Activated T-cell treated with anti-CD3 and anti-CD28 coated beads for 48 hours (primary cell): ENCODE measurements at regions not wholly inside any gene's neighbourhood (a gene's known extent, or its start where the extent isn't known, plus 50 kb on each side); places are given as distances from the start of the nearest gene placed in this dataset.
"Not testable (repeated sequence)": the region's sequence is repeated elsewhere in the genome, so short reads cannot be mapped to it uniquely, and the experiment has no call there.

Experiments
- DNase-seq: peaks from one replicate; pipeline ENCODE4 v3.0.0-alpha.2; 2020; ENCODE audit warnings: low read depth

DNA sequence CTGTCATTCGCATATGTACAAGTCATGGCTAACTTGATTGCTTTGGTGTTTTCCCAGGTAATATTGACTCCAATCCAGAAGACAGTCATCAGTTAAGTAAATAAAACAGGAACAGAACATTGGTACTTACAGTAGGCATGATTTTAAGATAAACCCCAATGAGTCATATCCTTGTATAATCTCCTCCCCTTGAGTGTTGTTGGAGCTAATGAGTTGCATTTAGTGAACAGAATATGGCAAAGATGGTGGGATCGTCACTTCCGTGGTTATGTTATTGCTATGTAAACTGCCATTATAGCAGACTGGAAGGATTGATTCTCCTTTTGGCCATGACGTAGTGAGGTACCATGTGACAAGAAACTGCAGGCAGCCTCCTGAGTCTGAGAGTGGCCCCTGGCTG lies 102.2 kb downstream of the TMX1 start:
- DNase-seq = no peak

DNA sequence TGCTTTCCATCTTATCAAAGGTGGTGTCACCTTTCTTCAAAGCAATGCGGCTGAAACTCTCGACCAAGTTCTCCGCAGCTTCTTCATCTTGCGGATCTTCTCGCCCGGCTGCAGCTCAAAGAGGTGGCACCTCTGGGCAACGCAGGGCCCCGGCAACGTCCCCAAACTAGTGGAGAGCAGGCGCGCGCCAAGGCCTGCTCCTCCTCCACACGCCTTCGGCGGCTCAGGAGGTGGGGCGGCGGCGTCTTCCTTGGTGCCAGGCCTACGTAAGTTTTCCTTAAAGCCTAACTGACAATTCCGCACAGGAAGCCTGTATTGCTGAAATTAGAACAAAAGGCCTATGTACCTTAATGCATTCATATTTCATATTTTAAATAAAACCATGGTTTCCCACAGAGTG lies 112.0 kb downstream of the TMX1 start:
- DNase-seq = no peak

DNA sequence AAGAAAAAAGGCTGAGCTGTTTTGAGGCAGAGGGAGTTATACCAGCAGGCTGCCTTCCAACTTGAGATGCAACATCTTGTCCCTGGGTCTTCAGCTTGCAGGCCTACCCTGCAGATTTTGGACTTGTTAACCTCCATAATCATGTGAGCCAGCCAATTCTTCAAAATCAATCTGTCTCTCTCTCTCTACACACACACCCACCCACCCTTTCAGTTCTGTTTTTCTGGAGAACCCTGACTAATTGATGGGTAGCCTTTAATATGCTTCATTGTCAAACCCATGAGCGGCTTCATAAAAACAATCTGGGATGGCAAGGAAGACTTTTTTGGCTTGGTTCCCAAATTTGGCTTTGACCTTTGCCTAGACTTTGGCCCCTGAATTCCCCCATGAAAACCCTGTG lies 113.9 kb downstream of the TMX1 start:
- DNase-seq = no peak

DNA sequence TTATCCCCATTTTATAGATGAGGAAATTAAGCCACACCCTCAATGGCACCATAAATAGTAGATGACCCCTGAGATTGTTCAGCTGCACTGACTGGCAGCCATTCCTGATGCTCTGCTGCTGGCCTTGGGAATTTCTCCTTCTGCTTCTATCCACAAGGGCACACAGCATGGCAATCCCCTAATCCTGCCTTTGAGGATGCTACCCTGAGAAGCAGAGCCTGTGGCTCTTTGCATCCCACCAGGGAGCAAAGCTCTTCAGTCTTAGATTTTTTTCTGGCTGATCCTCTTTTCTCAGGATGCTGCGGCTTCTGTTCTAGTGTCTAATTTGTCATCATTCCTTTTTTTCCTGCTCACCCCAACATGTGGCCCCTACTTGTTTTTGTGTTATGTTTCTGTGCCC lies 114.8 kb downstream of the TMX1 start:
- no peak for DNase-seq

DNA sequence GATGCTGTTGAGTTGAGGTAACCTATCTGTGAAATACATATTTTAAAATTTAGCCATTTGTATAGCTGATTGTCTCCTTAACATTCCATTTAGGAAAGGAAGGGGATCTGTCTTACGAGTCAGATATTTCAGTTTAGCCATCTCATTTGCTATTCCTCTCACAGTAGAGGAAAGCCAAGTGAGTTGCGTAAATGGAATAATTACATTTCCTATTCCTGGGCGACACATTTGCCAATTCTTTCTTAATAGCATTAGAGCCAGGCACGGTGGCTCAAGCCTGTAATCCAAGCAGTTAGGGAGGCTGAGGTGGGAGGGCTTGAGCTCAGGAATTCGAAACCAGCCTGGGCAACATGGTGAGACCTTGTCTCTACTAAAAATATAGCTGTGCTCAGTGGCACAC lies 116.3 kb downstream of the TMX1 start:
- DNase-seq = no peak

DNA sequence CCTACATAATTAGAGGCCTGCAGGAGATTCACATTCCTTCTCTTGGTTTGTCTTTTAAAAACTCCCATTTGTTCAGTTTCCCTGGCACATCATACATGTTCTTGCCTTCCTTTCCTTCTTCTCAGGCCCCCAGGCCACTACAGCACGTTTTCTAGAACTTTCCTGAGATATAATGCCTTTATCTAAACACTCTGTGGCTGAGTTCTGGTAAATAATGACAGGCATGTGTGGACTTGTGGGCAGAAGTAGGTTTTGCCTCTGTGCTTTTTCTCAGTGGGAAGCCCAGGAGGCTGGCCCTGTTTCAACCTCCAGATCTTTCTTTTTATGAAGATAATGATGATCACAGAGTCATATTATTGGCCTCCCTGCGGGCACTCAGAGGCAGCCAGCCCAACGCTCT lies 117.2 kb downstream of the TMX1 start:
- no peak for DNase-seq

DNA sequence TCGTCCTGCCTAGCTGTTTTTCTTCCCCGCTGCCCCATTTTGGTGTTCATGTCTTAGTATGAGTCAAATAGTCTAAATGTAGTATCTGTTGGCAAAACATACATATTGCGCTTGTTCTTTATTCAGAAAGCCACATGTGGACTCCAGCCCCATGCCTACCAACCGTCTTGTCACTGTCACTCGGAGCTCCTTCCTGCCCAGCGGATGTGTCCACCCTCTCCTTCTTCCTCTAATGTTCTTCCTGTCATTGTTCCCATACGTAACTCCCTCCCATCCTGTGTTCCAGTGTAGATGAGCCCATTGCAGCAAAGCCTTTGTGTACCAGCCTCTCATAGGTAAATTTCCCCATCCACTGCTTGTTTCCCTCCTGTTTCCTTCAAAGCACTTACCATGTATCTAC lies 120.5 kb downstream of the TMX1 start:
- DNase-seq = no peak

DNA sequence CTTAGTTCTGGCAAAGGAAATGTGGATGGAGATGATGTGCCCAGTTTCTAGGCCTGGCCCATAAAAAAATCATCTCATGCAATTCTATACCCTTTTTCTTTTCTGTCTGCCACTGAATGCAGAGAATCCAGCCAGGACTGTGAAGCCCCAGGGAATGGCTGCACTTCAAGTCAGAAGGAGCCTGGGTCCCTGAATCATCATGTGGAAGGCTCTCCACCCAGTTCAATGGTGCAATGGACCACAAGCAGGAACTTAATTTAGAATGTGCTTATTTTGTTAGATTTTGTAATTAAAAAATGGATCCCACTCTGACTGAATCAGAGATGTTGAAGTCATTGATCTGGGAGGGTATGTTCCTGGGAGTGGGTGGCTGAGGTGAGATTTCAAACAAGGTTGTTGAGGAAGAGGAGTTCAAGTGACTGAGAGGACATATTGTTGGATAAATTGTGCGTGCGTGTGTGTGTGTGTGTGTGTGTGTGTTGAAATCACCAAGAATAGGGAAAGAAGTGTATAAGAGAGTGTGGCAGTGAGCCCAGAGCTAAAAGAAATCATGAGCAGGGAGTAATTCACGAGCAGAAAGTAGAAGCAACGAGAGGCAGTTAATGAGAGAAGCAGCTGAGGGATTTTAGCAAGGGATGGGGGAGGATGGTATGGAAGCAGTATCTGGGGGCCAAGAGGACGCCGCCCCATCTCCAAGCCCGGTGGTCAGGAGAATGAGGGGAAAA lies 125.4 kb downstream of the TMX1 start:
- DNase-seq = no peak

DNA sequence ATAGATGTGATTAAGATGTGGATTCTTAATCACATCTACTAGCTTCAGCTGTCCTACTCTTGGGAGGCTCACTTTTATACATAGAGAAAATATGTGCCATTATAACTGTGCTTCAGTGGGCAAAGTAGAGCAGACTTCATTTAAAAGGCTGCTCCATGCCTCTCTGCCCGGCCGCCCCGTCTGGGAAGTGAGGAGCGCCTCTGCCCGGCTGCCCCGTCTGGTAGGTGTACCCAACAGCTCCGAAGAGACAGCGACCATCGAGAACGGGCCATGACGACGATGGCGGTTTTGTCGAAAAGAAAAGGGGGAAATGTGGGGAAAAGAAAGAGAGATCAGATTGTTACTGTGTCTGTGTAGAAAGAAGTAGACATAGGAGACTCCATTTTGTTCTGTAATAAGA lies 126.4 kb downstream of the TMX1 start:
- not testable (repeated sequence) for DNase-seq

DNA sequence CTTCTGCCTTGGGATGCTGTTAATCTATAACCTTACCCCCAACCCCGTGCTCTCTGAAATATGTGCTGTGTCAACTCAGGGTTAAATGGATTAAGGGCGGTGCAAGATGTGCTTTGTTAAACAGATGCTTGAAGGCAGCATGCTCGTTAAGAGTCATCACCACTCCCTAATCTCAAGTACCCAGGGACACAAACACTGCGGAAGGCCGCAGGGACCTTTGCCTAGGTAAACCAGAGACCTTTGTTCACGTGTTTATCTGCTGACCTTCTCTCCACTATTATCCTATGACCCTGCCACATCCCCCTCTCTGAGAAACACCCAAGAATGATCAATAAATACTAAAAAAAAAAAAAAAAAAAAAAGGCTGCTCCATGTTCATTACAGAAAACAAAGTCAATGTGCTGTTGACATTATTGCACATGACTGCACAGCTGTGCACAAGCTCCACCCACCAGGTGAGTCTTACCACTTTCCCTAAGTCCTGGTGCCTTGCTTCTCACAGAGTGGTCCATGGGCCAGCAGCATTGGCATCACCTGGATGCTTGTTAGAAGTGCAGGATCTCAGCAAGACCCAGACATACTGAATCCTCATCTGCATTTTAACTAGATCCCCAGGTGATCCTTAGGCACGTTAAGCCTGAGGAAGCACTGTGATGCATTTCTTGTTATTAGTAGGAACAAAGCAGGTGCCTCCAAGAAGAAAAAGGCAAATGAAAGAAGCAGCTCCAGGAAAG lies 127.0 kb downstream of the TMX1 start:
- DNase-seq = not testable (repeated sequence)

DNA sequence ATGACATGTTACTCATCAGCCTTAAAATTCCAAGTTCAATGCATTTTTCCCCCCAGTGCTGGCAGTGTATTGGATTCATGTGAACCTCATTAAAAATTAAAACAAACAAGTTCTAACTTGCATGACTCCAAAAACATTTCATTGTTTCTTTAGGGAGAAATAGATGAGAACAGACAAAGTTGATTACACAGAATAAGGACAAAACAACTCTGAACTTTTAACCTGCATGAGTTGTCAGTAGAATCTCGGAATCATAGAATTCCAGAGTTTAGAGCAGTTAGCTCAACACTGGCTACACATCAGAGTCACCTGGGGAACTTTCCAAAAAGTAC lies 127.5 kb downstream of the TMX1 start:
- no peak for DNase-seq

DNA sequence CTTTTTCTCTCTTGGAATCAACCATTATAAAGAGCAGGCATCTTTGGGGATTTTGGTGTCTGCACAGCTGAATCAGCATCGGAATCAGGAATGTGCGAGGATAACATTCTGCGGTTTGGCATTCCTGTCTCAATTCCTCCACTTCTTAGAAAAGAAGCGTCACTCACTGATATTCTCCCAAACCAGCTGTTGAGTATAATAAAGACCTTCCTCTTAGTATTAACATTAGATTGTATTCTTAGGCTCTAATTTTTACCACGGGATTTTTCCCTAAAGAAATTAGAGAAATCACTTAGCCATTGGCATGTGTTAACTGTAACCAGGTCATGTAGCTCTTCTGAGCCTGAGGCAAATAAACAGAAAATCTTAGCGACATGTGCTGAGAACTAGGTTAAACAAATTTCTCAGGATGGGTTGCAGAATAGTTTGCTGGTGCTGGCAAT lies 128.7 kb downstream of the TMX1 start:
- DNase-seq = no peak

DNA sequence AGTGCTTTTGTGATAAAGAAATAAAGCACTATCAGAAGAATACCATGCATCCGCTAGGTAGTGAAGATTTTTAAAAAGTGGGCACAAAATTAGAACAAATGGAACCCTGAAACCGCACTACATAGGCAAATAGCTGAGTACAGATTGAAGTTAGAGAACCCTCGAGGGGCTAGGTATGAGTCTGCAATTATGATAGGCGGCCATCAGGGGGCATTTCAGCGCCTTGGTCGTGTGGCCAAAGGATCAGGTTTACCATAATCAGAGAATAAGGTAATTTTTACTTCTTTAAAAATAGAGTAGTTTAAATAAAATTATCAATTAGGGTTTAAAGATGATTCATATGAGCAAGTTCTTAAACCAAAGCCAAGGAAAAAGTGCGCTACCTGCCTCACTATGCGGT lies 129.8 kb downstream of the TMX1 start:
- DNase-seq = peak; percentile 7

DNA sequence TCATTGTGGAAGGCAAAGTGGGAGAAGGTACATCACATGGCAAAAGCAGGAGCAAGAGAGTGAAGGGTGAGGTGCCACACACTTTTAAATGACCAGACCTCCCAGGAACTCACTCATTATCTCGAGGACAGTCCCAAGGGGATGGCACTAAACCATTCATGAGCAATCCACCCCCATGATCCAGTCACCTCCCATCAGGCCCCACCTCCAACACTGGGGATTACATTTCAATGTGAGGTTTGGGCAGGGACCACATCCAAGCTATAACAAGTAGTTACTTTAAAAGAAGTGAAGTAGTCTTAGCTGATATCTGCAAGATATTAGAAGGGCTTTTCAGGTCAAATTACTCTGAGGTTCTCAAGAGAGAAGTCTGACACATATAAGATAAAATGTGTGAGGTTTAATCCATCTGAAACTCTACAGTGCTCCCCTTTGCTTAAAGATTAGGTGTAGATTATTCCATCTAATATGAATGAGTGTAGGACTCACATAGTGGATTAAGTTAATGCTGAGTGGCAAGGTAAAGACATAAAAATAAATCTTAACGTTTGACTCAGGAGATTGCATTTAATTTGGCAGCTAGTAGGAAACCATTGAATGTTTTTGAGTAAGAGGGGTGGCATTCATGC lies 130.8 kb downstream of the TMX1 start:
- no peak for DNase-seq

DNA sequence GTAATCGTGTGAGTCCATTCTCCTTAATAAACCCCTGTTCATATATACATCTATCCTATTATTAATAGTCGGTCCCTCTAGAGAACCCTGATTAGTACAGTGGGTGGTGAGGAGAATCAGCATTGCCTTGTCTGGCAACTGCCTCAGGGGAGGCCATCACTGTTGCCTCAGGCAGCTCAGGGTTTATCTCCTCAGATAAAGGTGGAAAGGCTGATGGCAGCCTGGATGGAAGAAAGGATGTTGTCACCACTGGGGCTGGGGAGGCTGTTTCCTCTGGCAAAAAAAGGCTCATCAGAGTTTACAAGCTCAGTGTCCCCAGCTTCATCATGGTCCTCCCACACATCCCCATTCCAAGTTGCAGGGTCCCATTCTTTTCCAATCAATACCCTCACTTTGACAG lies 137.1 kb downstream of the TMX1 start:
- DNase-seq = not testable (repeated sequence)

DNA sequence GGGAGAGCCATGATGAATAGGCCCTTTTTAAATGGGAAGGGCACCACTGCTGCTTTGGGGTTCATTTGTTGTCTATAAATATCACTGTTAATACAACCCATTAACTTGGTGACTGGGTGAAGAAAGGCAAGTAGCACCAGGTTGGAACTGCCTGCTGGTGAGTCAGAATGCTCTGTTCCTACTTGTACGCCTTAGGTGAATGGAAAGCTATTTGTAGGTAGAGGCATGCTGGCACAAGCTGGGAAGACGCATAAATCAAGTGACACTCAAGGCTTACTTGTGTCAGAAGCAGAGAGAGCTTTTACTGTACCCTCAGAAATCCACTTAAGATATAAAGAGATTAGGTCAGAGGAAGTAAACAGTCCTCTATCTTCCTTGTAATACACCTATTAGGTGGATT lies 142.5 kb downstream of the TMX1 start:
- no peak for DNase-seq

DNA sequence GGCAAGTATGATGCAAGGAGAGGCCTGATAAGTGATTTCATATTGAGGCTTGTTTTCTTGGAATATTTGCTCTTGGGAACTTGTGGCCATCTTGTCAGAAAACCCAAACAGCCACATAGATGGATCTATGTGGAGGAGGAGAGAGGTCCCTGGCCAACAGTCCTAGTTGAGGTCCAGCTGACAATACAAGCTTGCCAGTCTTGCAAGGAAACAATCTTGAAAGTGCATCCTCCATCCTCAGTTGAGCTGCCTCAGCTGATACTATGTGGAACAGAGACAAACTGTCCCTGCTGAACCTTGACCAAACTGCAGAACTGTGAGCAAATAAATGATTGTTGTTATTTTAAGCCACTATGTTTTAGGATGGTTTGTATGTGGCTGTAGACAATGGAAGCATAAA lies 146.4 kb downstream of the TMX1 start:
- DNase-seq = no peak

DNA sequence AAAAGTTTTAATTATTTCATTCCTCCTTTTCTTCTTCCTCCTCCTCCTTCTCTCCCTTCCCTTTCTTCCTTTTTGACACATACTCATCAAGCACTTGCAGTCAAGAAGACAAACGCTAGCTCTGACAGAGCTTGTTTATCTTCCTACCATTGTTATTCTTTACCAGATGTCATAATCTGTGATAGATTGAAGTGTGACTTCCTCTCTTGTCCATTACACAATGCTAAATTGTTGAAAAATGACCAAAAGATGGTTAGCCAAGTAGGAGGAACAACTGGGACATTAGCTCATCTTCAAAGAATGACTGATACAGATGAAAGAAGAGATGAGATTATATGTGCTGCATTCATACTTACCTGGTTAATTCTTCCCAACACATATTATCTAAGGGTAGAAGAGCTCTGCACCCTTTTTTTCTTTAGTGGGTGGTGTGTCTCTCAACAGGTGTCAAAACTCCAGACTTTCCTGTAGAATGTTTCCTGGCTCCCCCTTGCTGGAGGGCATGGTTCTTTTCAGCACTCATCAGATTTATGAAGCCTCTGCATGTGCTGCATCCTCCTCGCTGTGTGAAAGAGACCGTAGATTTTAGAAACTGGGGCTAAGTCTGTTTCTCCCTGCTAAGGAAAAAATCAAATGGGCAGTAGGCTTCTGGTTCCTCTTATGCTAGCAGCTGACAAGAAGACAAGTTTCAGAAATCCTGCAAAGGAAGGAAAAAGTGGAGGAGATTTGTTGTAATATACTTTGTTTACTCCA lies 147.1 kb downstream of the TMX1 start:
- DNase-seq = no peak

DNA sequence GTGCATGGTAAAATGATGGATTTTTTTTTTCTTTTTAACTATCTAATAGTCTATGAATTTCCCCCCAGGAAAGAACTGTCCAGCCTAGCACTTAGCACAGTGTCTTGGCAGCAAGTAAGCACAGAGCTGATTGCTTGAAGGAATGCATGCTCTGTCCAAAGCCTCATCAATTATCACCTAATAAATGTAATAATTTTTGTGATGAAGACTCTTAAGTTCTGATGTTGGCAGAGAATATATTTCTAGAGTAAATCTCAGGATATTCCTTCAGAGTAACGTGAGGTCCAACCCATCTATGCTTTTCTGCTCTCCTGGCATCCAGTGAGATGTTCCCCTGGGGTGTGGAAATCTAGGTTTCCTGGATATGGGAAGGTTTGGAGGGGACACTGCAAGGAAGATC lies 152.4 kb downstream of the TMX1 start:
- no peak for DNase-seq

DNA sequence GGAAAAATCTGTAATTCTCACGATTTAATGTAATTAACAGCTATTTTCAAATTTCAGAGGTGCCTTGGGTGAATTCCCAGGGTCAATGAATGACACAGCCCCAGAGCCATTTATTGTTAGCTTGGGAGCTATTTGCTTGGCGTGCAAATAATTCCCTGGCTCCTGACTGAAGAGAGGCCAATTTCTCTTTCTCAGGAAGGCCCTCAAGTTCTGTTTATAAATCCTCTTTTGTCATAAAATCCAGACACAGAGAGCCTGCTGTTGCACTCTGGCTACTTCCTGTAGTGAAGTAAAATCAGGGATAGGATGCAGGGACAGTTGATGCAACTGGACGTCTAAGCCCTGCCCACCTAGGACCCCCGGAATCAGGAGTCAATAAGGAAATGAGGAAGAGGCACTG lies 154.3 kb downstream of the TMX1 start:
- DNase-seq = no peak

DNA sequence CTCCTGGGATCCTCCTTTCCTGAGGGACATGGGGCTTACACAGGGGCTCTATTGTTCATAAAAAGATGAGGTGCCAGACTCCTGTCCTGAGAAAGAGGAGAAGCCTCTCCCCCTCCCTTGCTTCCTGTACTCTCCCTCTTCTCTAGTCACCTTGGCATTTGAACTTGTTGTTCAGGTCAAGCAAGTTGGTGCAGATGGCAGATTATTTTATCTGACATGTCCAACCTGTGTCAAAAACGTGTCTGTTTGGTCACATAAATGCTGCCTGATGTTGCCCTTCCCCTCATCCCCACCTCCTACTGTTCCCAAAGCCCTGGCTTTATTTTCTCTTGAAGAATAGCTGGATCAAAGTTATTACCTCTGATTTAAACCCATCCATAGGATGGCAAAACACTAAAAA lies 154.8 kb downstream of the TMX1 start:
- no peak for DNase-seq

DNA sequence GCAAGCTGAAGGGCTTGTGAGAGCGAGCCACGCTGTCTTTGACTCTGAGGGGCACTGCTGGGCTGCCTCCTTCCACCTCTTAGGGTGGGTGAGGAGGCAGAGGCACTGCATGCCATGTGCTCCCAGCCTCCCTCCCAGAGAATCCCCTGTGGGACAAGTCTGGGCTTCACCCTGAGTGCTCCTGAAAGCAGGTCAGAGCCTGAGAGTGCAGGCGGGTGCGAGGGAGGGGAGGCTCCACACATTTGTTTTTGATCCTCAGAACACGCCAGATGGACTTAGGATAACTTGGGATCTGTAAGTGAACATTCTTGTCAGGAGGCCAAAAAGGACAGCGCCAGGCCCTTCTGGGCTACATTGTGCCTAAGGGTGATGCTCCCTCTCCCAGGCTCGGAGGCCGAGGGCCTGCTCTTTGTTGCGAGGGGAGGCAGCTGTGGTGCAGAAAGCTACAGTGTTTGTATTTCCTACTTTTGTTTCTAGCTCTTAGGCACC lies 155.4 kb downstream of the TMX1 start:
- no peak for DNase-seq
